ENCODE measurements at regions not wholly inside any gene's neighbourhood (a gene's known extent, or its start where the extent isn't known, plus 50 kb on each side); places are given as distances from the start of the nearest gene placed in this dataset.

GRCh38 chr12:62998454-62998853 lies 63.5 kb upstream of the PPM1H start:
- H3K4me2 ChIP-seq (ENCODE audit: insufficient read depth, low read length), result no peak overlapping the region
- no peak overlapping the region for H3K27ac ChIP-seq (ENCODE audit: insufficient read depth, low read depth, low read length)
- H3K79me2 ChIP-seq (ENCODE audit: control insufficient read depth, insufficient read depth, low read length), result no peaks in the 10 kb centered on the region
- H4K20me1 ChIP-seq (replicated peaks; ENCODE audit: control insufficient read depth, extremely low read depth, insufficient read depth, low read length), result no peaks in the 10 kb centered on the region
- no peak overlapping the region for H2AFZ ChIP-seq (ENCODE audit: low read depth, low read length)
- BruUV-seq (replicated peaks), result no TSS peak
- no peaks in the 10 kb centered on the region for H3K36me3 ChIP-seq (ENCODE audit: control insufficient read depth in 2 of 2, extremely low read depth in 1 of 2, insufficient read depth in 2 of 2, low read length in 2 of 2)
- no peak overlapping the region for H3K4me3 ChIP-seq (replicated peaks in 1 of 3; ENCODE audit: insufficient read depth in 1 of 3, low read depth in 1 of 3, low read length in 3 of 3)
- H3K9me1 ChIP-seq (replicated peaks; ENCODE audit: control insufficient read depth, extremely low read depth, insufficient read depth, low read length), result no peaks in the 10 kb centered on the region
- POLR2A ChIA-PET, result no interaction called here
- intact Hi-C loops (cut with micrococcal nuclease), result no loop called here
- dilution Hi-C loops (cut with MboI; ENCODE audit: extremely low pct_ligation_motif_present, low sequenced_read_pairs), result no loop called here
- CTCF ChIA-PET, result no interaction called here
- peaks cover 0 to 6% of the 10 kb centered on the region in 2 experiments for H3K27me3 ChIP-seq (ENCODE audit: control insufficient read depth in 2 of 2, insufficient read depth in 2 of 2, low read length in 2 of 2)
- TF ChIP-seq GATA2 (IDR thresholded peaks at IDR 0.05; ENCODE audit: insufficient read depth, insufficient read length, low read depth, low read length), result no peak
- no peak for TF ChIP-seq JUN (IDR thresholded peaks at IDR 0.05; ENCODE audit: borderline replicate concordance, insufficient read depth, insufficient read length, low read depth)
- TF ChIP-seq POLR2A (IDR thresholded peaks at IDR 0.05; ENCODE audit: low read depth, low read length), result no peak
- TF ChIP-seq POLR2AphosphoS5 (IDR thresholded peaks at IDR 0.05; ENCODE audit: insufficient read depth, low read depth, low read length), result no peak
- no peak for TF ChIP-seq MAX (IDR thresholded peaks at IDR 0.05; ENCODE audit: insufficient read depth, insufficient read length)
- no peak for TF ChIP-seq CTCF (IDR thresholded peaks at IDR 0.05; ENCODE audit: extremely low read depth in 1 of 2, insufficient read depth in 1 of 2, low read depth in 1 of 2, low read length in 2 of 2)
- no peak for TF ChIP-seq FOS (IDR thresholded peaks at IDR 0.05; ENCODE audit: borderline replicate concordance, insufficient read depth, low read length)
- TF ChIP-seq EZH2 (IDR thresholded peaks at IDR 0.05; ENCODE audit: borderline replicate concordance, low read depth, low read length, severe bottlenecking), result no peak
- no peak for TF ChIP-seq MYC (IDR thresholded peaks at IDR 0.05; ENCODE audit: low read depth, low read length)
- no peak for DNase-seq (ENCODE audit: low read depth, low spot score)
- no peaks in the 10 kb centered on the region for H3K9me3 ChIP-seq (replicated peaks; ENCODE audit: control insufficient read depth, insufficient read depth, low read length)
- H3K4me1 ChIP-seq (ENCODE audit: control insufficient read depth, extremely low read depth, insufficient read depth, low read length), result no peaks in the 10 kb centered on the region
- no peak for FAIRE-seq
- H3K9ac ChIP-seq (replicated peaks; ENCODE audit: extremely low read depth, insufficient read depth, low read length), result no peak overlapping the region

Data from endothelial cell of umbilical vein (primary cell).